ENCODE measurements at regions not wholly inside any gene's neighbourhood (a gene's known extent, or its start where the extent isn't known, plus 50 kb on each side); places are given as distances from the start of the nearest gene placed in this dataset.

DNA sequence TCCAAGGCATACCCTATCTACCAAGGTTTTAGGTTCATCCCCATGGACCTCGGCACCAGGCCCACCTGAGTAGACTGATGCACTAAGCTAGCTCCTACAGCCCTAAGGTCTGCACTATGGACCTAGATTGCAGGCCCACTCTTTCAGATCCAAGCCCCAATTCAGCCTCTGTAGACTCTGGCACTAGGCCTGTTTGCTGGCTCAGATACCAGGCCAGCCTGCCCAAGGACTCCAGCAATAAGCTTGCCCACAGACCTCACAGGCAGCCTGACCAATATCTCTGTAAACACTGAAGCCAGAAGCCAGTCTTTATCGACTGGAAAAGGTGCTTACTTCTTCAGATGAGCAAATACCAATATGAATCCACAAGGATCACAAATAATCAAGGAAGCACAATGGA, 411.3 kb downstream of the INSC start:
- intact Hi-C loops (cut with DNase I) = no loop called here
- no peaks in the 10 kb centered on the region for H3K4me1 ChIP-seq
- H3K27ac ChIP-seq = no peak overlapping the region
- peaks cover 0 to 22% (median 11%) of the 10 kb centered on the region in 3 donors for H3K9me3 ChIP-seq
- H3K4me3 ChIP-seq = no peak overlapping the region
- whole genome bisulfite sequencing, 2 donors = 39 to 60% methylated on average over 1 to 2 of the region's 2 CpGs
- DNase-seq = no peak
- H3K36me3 ChIP-seq = no peaks in the 10 kb centered on the region
- TF ChIP-seq CTCF (IDR thresholded peaks at IDR 0.05) (no peak), POLR2A (IDR thresholded peaks at IDR 0.05) (no peak)
- H3K27me3 ChIP-seq = no peaks in the 10 kb centered on the region

GRCh38 chr11:15526859-15527450, 412.2 kb downstream of the INSC start:
- Histone ChIP-seq H3K9me3 (peaks cover 0 to 22% (median 11%) of the 10 kb centered on the region in 3 donors), H3K27ac (no peak overlapping the region), H3K27me3 (no peaks in the 10 kb centered on the region), H3K4me3 (no peak overlapping the region), H3K4me1 (no peaks in the 10 kb centered on the region), H3K36me3 (no peaks in the 10 kb centered on the region)
- no peak for DNase-seq
- intact Hi-C loops (cut with DNase I) = no loop called here
- 42% methylated on average over 2 of the region's 2 CpGs for WGBS, 2 donors
- TF ChIP-seq CTCF (IDR thresholded peaks at IDR 0.05) = no peak
- TF ChIP-seq POLR2A (IDR thresholded peaks at IDR 0.05) = no peak

- DNase-seq = no peak
- WGBS, 2 donors = 68% methylated on average over 4 of the region's 4 CpGs
- no peak for TF ChIP-seq POLR2A (IDR thresholded peaks at IDR 0.05)
- no peak for TF ChIP-seq CTCF (IDR thresholded peaks at IDR 0.05)
- H3K9me3 ChIP-seq = peaks cover 0 to 5% (median 5%) of the 10 kb centered on the region in 3 donors
- H3K27ac ChIP-seq = no peak overlapping the region
- H3K36me3 ChIP-seq = no peaks in the 10 kb centered on the region
- no peak overlapping the region for H3K4me3 ChIP-seq
- intact Hi-C loops (cut with DNase I) = no loop called here
- no peaks in the 10 kb centered on the region for H3K4me1 ChIP-seq
- H3K27me3 ChIP-seq = no peaks in the 10 kb centered on the region
Measured at GRCh38 chr11:15532432-15532831, 417.7 kb downstream of the INSC start.

- no peaks in the 10 kb centered on the region for H3K9me3 ChIP-seq
- H3K36me3 ChIP-seq = no peaks in the 10 kb centered on the region
- H3K27me3 ChIP-seq = no peaks in the 10 kb centered on the region
- 59 to 80% methylated on average over 2 of the region's 2 CpGs for WGBS, 2 donors
- DNase-seq = no peak
- TF ChIP-seq POLR2A (IDR thresholded peaks at IDR 0.05) (no peak), CTCF (IDR thresholded peaks at IDR 0.05) (no peak)
- no peak overlapping the region for H3K27ac ChIP-seq
- H3K4me1 ChIP-seq = no peaks in the 10 kb centered on the region
- H3K4me3 ChIP-seq = no peak overlapping the region
- intact Hi-C loops (cut with DNase I) = no loop called here
Measured at GRCh38 chr11:15534266-15534665, 419.5 kb downstream of the INSC start.

GRCh38 chr11:15535414-15535813, 420.7 kb downstream of the INSC start:
- Histone ChIP-seq H3K36me3 (no peaks in the 10 kb centered on the region), H3K27ac (no peak overlapping the region), H3K9me3 (no peaks in the 10 kb centered on the region), H3K4me3 (no peak overlapping the region), H3K4me1 (no peaks in the 10 kb centered on the region), H3K27me3 (no peaks in the 10 kb centered on the region)
- TF ChIP-seq CTCF (IDR thresholded peaks at IDR 0.05) = no peak
- no peak for TF ChIP-seq POLR2A (IDR thresholded peaks at IDR 0.05)
- 69 to 91% methylated on average over 7 of the region's 7 CpGs for WGBS, 2 donors
- DNase-seq = no peak
- intact Hi-C loops (cut with DNase I) = no loop called here
